ENCODE measurements at regions not wholly inside any gene's neighbourhood (a gene's known extent, or its start where the extent isn't known, plus 50 kb on each side); places are given as distances from the start of the nearest gene placed in this dataset.

GRCh38 chr7:67566101-67566500 lies 569.5 kb downstream of the TYW1 start:
- Histone ChIP-seq H3K9ac (ENCODE audit: low read depth in 1 of 2, low read length in 2 of 2) (no peak overlapping the region), H3K27me3 (ENCODE audit: control insufficient read depth in 4 of 4, insufficient read depth in 4 of 4, low read length in 3 of 4) (peaks cover 0 to 2% (median 0%) of the 10 kb centered on the region in 4 donors), H3K27ac (ENCODE audit: low read depth in 1 of 2, low read length in 2 of 2) (no peak overlapping the region), H3K9me3 (ENCODE audit: control insufficient read depth in 4 of 4, low read length in 3 of 4) (peaks cover 0 to 2% (median 0%) of the 10 kb centered on the region in 4 donors), H3K4me1 (ENCODE audit: control insufficient read depth in 4 of 4, insufficient read depth in 4 of 4, low read length in 3 of 4) (no peaks in the 10 kb centered on the region), H3K36me3 (ENCODE audit: control insufficient read depth in 4 of 4, insufficient read depth in 3 of 4, low read depth in 1 of 4, low read length in 3 of 4) (no peaks in the 10 kb centered on the region), H3K4me3 (ENCODE audit: low read depth in 1 of 3, low read length in 3 of 3) (no peak overlapping the region)
- 76% methylated on average over 4 of the region's 4 CpGs for WGBS
- TF ChIP-seq JUND (IDR thresholded peaks at IDR 0.05) (no peak), GABPA (IDR thresholded peaks at IDR 0.05 in 1 of 2, conservative IDR thresholded peaks at IDR 0.05 in 1 of 2) (no peak), MAX (IDR thresholded peaks at IDR 0.05) (no peak), HNF4G (IDR thresholded peaks at IDR 0.05) (no peak), REST (IDR thresholded peaks at IDR 0.05) (no peak), CTCF (IDR thresholded peaks at IDR 0.05; ENCODE audit: low read depth, low read length, missing input control) (no peak), NR2F2 (IDR thresholded peaks at IDR 0.05) (no peak), YY1 (IDR thresholded peaks at IDR 0.05) (no peak), RXRA (IDR thresholded peaks at IDR 0.05) (no peak), ATF3 (IDR thresholded peaks at IDR 0.05) (no peak), TAF1 (conservative IDR thresholded peaks at IDR 0.05) (no peak), SP1 (IDR thresholded peaks at IDR 0.05) (no peak)
- no peak for DNase-seq (ENCODE audit: low spot score)

- DNase-seq (ENCODE audit: low spot score): no peak
- Histone ChIP-seq H3K9ac (ENCODE audit: low read depth in 1 of 2, low read length in 2 of 2) (no peak overlapping the region), H3K4me3 (ENCODE audit: low read depth in 1 of 3, low read length in 3 of 3) (no peak overlapping the region), H3K27me3 (ENCODE audit: control insufficient read depth in 4 of 4, insufficient read depth in 4 of 4, low read length in 3 of 4) (no peaks in the 10 kb centered on the region), H3K36me3 (ENCODE audit: control insufficient read depth in 4 of 4, insufficient read depth in 3 of 4, low read depth in 1 of 4, low read length in 3 of 4) (no peaks in the 10 kb centered on the region), H3K9me3 (ENCODE audit: control insufficient read depth in 4 of 4, low read length in 3 of 4) (peaks cover 0 to 2% (median 0%) of the 10 kb centered on the region in 4 donors), H3K4me1 (ENCODE audit: control insufficient read depth in 4 of 4, insufficient read depth in 4 of 4, low read length in 3 of 4) (no peaks in the 10 kb centered on the region), H3K27ac (ENCODE audit: low read depth in 1 of 2, low read length in 2 of 2) (no peak overlapping the region)
- TF ChIP-seq YY1 (IDR thresholded peaks at IDR 0.05) (no peak), JUND (IDR thresholded peaks at IDR 0.05) (no peak), RXRA (IDR thresholded peaks at IDR 0.05) (no peak), ATF3 (IDR thresholded peaks at IDR 0.05) (no peak), EGR1 (IDR thresholded peaks at IDR 0.05; ENCODE audit: low read depth in 2 of 2) (no peak), TAF1 (conservative IDR thresholded peaks at IDR 0.05) (no peak), FOXA2 (IDR thresholded peaks at IDR 0.05) (no peak), NR2F2 (IDR thresholded peaks at IDR 0.05) (no peak)
- WGBS: 78% methylated on average over 7 of the region's 7 CpGs
These were observed 574.5 kb downstream of the TYW1 start for GRCh38 chr7:67571026-67571545.
